H1 (cell line): ENCODE measurements at regions not wholly inside any gene's neighbourhood (a gene's known extent, or its start where the extent isn't known, plus 50 kb on each side); places are given as distances from the start of the nearest gene placed in this dataset.

Source experiments
- ASH2L ChIP-seq: fragments of 200-600, 300-600 bp; sonication (generic); IDR thresholded peaks from one replicate; pipeline ENCODE4 v1.7.1; 2017; ENCODE audit warnings: low read length
- CHD7 ChIP-seq: fragments of 300-600 bp; sonication (generic); IDR thresholded peaks from 2 replicates; pipeline ENCODE4 v1.7.1; 2012; ENCODE audit warnings: low read length, moderate library complexity, mild to moderate bottlenecking, inconsistent platforms; ENCODE audit not compliant: insufficient replicate concordance
- E2F6 ChIP-seq: IDR thresholded peaks from 2 replicates; pipeline ENCODE4 v1.6.1; 2012; ENCODE audit warnings: inconsistent platforms
- KDM5A ChIP-seq: fragments of 200-600 bp; IDR thresholded peaks from 2 replicates; pipeline ENCODE4 v1.7.1; 2012; ENCODE audit warnings: mild to moderate bottlenecking, low read length, inconsistent platforms, mixed read lengths
- NANOG ChIP-seq: IDR thresholded peaks from 2 replicates; pipeline ENCODE4 v1.6.1; 2011; ENCODE audit warnings: low read length, low read depth, mild to moderate bottlenecking, inconsistent platforms; ENCODE audit not compliant: insufficient read depth, poor library complexity, severe bottlenecking
- SUZ12 ChIP-seq: fragments of 200-600 bp; sonication (generic); IDR thresholded peaks from 2 replicates; pipeline ENCODE4 v1.6.1; 2012; ENCODE audit warnings: mild to moderate bottlenecking, inconsistent platforms, low read length, moderate library complexity, mixed read lengths
- USF2 ChIP-seq: IDR thresholded peaks from 2 replicates; pipeline ENCODE4 v1.6.1; 2011; ENCODE audit warnings: low read length, improper control_type of control experiment

GRCh38 chr6:6714953-6715352, 126.4 kb downstream of the LY86 start (continued):
- TF ChIP-seq CHD7: no peak
- TF ChIP-seq ASH2L: no peak
- TF ChIP-seq NANOG: no peak
- no peak for TF ChIP-seq USF2
- TF ChIP-seq KDM5A: no peak
- TF ChIP-seq SUZ12: no peak
- no peak for TF ChIP-seq E2F6
